T-helper 1 cell (primary cell): ENCODE measurements at regions not wholly inside any gene's neighbourhood (a gene's known extent, or its start where the extent isn't known, plus 50 kb on each side); places are given as distances from the start of the nearest gene placed in this dataset.
"Not testable (repeated sequence)": the region's sequence is repeated elsewhere in the genome, so short reads cannot be mapped to it uniquely, and the experiment has no call there.

Source experiments
- DNase-seq, 5 donors: peaks; one replicate each; pipeline ENCODE4 v3.0.0-alpha.2; 2012 to 2020

- DNase-seq: no peak
These were observed 974.2 kb downstream of the FSCB start for GRCh38 chr14:43532825-43533416.

DNA sequence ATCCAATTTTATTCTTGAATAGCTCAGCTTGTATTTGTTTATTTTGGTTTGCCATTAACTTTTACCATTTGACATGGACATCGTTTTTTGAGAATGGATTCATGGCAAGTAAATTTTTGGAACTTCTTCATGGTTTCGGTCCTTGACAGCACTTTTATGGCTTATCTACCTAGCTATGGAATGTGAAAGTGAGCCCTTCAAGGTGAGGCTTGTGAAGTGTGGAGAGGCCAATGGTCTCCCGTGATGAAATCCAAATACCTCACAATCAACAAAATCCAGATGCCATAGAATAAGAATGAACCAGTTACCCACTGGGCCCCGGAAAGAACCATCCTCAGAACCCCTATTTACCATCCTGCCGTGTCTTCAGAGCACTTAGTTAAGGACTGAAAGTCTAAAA, 978.8 kb downstream of the FSCB start:
- no peak for DNase-seq

GRCh38 chr14:43525658-43526057, 981.4 kb downstream of the FSCB start:
- no peak for DNase-seq

GRCh38 chr14:43522901-43523300, 984.2 kb downstream of the FSCB start:
- DNase-seq: no peak

- DNase-seq: no peak
These were observed 984.9 kb downstream of the FSCB start for GRCh38 chr14:43522191-43522590.

GRCh38 chr14:43503508-43503907, 1003.6 kb downstream of the FSCB start:
- DNase-seq: no peak

DNA sequence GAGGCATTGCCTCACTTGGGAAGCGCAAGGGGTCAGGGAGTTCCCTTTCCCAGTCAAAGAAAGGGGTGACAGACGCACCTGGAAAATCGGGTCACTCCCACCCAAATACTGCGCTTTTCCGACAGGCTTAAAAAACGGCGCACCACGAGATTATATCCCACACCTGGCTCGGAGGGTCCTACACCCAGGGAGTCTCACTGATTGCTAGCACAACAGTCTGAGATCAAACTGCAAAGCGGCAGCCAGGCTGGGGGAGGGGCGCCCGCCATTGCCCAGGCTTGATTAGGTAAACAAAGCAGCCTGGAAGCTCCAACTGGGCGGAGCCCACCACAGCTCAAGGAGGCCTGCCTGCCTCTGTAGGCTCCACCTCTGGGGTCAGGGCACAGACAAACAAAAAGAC, 1014.7 kb downstream of the FSCB start:
- not testable (repeated sequence) for DNase-seq

DNA sequence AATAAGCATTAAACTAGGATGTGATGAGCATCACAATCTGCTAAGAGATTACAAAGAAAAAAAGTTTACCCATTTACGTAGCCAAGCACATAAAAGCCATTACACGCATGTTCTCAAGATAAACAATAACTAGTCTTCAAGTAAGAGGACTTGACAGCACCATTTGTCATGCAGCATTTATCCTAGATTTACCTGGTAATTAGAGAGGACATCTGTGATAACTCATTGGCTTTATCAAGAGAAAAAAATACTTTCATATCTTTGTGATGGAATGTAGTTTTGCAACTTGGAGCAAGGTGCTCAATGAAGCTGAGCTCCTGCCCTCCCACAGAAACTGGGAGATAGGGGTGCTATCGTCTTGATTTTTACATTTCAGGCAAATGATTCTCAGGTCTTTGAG, 1023.7 kb downstream of the FSCB start:
- no peak for DNase-seq

DNA sequence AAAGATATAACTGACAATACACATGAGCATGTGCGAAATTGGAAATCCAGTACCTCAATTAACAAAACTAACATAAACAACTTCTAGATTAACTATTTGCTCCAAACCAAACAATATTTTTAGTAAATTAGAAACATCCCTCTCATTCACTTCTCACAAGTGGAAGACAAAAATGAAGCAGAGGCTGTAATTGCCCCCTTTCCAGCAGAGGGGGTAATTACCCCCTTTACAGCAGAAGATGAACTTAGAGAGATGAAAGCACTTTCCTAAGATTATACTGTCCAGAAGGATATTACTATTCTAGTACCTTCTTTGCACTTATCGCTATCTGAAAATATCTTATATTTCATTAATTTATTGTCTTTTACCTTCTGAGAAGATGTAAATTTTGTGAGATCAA, 1025.2 kb downstream of the FSCB start:
- no peak for DNase-seq

DNA sequence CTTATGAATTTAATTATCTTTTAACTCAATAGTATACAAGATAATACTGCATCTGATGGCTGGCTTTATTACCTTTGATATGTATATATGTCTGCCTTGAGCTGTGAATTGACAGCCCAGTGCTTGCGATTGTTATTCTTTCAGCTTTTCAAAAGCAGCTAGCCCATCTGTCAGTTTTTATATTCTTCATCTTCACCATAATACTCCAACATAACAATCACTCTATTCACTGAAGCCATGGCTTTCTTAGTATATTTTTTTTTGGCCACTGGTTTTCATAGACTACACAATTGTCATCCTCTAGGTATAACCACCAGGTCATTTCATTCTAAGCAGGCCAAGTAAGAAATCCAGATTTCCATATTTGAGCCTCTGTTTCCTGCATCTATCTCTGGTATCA, 1026.1 kb downstream of the FSCB start:
- no peak for DNase-seq

- DNase-seq: no peak
These were observed 1027.4 kb downstream of the FSCB start for GRCh38 chr14:43479596-43480195.

DNA sequence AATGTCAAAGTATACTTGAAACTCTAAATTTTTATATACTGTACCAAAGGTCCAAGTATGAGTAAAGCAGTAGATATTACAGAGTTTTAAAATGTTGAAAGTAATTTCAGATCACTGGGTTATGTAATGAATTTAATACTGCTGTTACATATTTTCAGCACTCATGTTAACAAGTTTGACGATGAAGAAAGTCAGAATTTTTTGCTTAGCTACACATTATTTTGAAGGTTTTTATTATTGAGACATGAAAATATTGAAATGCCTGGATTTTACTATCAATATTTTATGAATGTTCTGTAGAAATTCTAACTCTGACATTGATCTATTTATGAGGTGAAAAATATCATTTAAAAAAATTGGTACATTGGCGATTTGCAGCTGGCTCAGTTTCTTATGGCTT, 1030.3 kb downstream of the FSCB start:
- no peak for DNase-seq

DNA sequence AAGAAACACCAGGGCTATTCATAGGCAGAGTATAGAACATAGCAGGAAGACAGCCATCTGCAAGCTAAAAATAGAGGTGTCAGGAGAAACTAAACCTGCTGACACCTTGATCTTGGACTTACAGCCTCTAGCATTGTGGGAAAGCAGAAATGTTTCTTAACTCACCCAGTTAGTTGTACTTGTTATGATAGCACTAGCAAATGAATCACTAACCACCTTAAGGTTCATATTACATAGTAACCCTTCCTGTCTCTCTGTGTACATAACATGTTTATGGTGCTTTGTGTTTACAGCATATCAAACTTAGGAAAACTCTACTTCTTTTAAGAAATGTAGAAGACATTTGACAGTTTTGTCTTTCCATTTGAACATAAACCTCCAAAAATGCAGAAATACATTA, 1031.3 kb downstream of the FSCB start:
- no peak for DNase-seq

- DNase-seq: no peak
These were observed 1035.5 kb downstream of the FSCB start for GRCh38 chr14:43471595-43471994.

GRCh38 chr14:43464968-43465367, 1042.1 kb downstream of the FSCB start:
- DNase-seq: no peak

DNA sequence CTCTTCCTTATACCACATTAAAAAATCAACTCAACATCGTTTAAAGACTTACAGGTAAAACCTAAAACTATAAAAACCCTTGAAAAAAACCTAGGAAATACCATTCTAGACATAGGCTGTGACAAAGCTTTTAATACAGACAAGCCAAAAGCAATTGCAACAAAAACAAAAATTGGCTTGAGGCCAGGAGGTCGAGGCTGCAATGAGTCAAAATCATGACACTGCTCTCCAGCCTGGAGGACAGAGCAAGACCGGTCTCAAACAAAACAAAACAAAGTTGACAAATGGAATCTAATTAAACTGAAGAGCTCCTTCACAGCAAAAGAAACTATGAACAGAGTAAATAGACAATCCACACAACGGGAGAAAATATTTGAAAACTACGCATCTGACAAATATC, 1057.8 kb downstream of the FSCB start:
- no peak for DNase-seq

GRCh38 chr14:43438056-43438455, 1069.0 kb downstream of the FSCB start:
- DNase-seq: no peak

DNA sequence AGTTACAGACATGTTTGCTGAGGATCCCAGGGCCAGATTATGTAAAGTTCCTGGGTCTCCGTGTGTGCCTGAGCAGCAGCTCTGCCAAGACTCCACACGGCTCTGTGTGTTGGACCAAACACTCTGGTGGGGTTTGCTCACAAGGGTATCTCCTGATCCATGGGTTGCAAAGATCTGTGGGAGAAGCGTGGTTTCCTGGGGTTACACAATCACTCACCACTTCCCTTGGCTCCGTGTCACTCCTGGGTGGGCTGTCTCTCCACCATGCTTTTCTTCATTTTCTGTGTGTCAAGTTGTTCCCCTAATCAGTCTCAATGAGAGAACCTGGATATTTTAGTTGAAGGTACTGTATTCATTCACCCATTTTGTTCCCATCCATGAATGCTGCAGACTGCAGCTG, 1088.8 kb downstream of the FSCB start:
- DNase-seq: no peak

- no peak for DNase-seq
These were observed 1094.0 kb downstream of the FSCB start for GRCh38 chr14:43413084-43413483.

- no peak for DNase-seq
These were observed 1095.2 kb downstream of the FSCB start for GRCh38 chr14:43411841-43412240.

DNA sequence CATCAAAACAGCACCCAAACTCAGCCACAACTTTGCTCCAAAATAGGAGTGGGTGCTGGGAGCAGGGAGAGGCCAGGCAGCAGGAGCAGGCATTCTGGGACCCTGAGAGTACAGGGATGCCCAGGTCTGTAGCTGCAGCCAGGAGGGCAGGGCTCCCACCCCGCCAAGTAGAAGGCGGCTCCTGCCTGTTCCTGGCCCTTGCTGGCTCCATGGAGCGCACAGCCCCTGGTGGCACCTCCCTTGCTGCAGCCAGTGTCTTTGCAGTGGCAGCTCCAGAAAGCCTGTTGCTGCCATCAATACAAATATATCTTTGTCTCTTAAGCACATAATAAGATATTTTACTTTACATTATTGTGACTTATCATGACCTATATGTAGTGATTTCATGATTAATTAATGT, 1096.5 kb downstream of the FSCB start:
- DNase-seq: no peak

DNA sequence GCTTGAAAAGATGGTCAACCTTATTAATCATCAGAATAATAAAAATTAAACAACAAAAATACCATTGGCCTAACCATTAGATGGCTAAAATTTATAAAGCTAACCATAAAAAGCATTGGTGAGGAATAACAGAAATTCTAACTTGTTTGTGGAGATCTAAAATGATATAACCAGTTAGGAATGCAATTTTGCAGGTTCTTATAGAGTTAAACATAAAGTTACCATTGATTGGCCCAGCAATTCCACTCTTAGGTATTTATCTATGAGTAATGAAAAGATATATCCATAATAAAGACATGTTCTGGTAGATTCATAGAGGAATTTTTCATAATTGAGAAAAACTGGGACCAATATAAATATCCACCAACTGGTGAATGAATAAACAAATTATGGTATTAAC, 1098.6 kb downstream of the FSCB start:
- no peak for DNase-seq

DNA sequence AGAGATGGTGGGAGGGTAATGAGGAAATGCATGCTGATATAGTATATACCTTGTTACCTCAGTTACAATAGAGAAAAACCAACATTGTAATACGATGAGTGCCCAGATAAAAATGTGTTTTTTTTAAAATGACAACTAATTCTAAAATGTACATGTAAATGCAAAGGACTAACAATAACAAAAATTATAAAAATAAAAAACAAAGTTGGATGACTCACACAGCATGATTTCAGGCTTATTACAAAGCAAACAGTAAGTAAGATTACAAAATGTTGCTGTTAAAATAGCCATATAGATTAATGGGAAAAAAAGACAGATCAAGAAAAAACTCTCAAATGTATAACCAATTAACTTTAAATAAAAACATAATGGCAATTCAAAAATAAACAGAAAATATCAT, 1099.4 kb downstream of the FSCB start:
- DNase-seq: no peak

- DNase-seq: no peak
These were observed 1100.2 kb downstream of the FSCB start for GRCh38 chr14:43406931-43407330.

DNA sequence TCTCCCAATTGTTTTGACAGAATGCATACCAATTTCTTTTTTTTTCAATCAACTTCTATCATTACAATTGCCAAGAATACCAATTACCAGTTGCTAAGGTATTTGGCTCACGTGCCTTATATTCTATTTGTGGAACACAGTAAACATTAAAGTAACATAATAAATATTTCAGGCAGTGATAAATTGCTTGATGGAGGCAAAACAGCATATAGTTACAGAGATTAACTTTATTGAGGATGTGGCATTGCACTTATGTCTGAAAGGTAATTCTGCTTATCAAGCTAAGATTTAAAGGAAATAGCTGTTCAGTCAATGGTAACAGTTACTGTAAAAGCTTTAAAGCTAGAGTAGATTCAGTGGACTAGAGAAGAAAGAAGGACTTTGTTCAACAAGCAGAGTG, 1107.8 kb downstream of the FSCB start:
- no peak for DNase-seq
